ENCODE measurements at regions not wholly inside any gene's neighbourhood (a gene's known extent, or its start where the extent isn't known, plus 50 kb on each side); places are given as distances from the start of the nearest gene placed in this dataset.
A peak's percentile ranks its signal among the peaks of the same experiment; 100 is the strongest.

DNA sequence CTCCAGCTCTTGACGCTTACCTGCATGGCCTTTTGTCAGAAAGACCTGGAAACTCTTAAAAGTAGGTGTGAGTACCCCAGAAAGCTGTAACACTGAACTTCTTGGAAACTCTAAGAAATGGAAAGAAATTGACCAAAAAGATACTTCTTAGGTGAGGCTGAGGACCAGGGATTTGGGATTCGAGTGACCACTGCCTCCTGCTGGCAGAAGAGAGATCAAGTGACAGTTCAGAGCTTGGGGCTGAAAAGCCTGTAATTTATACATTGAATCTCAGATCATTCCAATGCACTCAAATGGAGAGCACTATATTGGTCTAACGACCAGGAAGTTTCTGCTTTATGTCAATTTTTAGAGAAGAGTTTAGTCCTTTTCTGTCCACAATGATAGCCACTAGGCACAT, 204.6 kb downstream of the PDGFRA start:
- intact Hi-C loops (cut with DNase I), result no loop called here
- H3K36me3 ChIP-seq, result no peaks in the 10 kb centered on the region
- no peak for TF ChIP-seq POLR2AphosphoS5 (IDR thresholded peaks at IDR 0.05; ENCODE audit: insufficient read depth in 1 of 2, low read depth in 1 of 2)
- TF ChIP-seq POLR2A (IDR thresholded peaks at IDR 0.05), result no peak
- TF ChIP-seq CTCF (IDR thresholded peaks at IDR 0.05), result no peak
- H3K27ac ChIP-seq, result no peak overlapping the region
- H3K4me3 ChIP-seq, result no peak overlapping the region
- H3K9me3 ChIP-seq, result no peaks in the 10 kb centered on the region
- no peaks in the 10 kb centered on the region for H3K27me3 ChIP-seq
- no peaks in the 10 kb centered on the region for H3K4me1 ChIP-seq
- DNase-seq (ENCODE audit: extremely low spot score in 2 of 2), result no peak

- Histone ChIP-seq H3K4me1 (no peaks in the 10 kb centered on the region), H3K27ac (no peak overlapping the region)
- DNase-seq (ENCODE audit: extremely low spot score in 2 of 2), result peak in 1 of 2 donors; percentile 89
Observed at GRCh38 chr4:54439831-54440243, 210.7 kb downstream of the PDGFRA start.

DNA sequence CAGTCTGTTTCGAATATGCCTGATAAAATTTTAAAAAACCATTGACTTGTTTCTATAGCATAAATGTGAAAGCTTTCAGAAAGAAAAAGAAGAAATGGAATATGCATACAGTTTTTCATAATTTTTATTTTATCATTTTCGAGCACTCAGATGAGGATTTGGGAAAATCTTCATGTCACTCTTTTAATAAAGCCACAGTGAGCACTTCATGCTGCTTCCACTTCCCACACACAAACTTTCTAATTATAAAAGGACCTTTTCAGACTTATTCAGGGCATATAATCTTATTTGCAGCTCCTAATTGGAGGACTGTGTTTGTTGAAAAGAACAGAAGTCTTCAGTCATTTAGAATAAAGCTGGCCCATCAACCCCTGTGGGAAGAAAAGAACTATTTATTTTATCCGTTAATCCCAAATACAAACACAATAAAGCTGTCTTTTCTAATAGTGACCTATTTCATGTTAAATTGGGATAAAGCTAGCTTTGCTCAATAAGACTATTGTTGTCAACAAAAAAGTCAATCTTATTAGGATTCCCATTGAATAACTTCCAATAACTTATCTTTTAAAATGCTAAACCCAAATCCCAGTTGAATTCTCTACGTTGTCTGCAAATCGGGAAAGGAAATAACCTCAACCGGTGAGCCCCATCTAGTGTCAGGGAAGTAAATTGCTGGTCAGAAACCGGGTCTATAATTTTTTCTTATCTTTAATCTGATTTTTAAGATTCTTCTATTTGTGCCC, 211.5 kb downstream of the PDGFRA start:
- intact Hi-C loops (cut with DNase I), result loop anchor here (10.0 kb wide), 1 partner anchor 116 kb away; no protein-coding TSS in a partner anchor
- Histone ChIP-seq H3K36me3 (no peaks in the 10 kb centered on the region), H3K27me3 (no peaks in the 10 kb centered on the region), H3K4me3 (no peak overlapping the region), H3K9me3 (no peaks in the 10 kb centered on the region), H3K27ac (no peak overlapping the region), H3K4me1 (no peaks in the 10 kb centered on the region)
- no peak for TF ChIP-seq POLR2AphosphoS5 (IDR thresholded peaks at IDR 0.05; ENCODE audit: insufficient read depth in 1 of 2, low read depth in 1 of 2)
- peak in 2 of 3 experiments; percentile 10 to 37 for TF ChIP-seq CTCF (IDR thresholded peaks at IDR 0.05)
- no peak for TF ChIP-seq POLR2A (IDR thresholded peaks at IDR 0.05)
- DNase-seq (ENCODE audit: extremely low spot score in 2 of 2), result no peak

More at GRCh38 chr4:54439831-54440243, 210.7 kb downstream of the PDGFRA start:
- Histone ChIP-seq H3K4me3 (no peak overlapping the region), H3K9me3 (no peaks in the 10 kb centered on the region), H3K27me3 (no peaks in the 10 kb centered on the region), H3K36me3 (no peaks in the 10 kb centered on the region)
- TF ChIP-seq POLR2AphosphoS5 (IDR thresholded peaks at IDR 0.05; ENCODE audit: insufficient read depth in 1 of 2, low read depth in 1 of 2), result no peak
- no peak for TF ChIP-seq CTCF (IDR thresholded peaks at IDR 0.05)
- TF ChIP-seq POLR2A (IDR thresholded peaks at IDR 0.05), result no peak
- intact Hi-C loops (cut with DNase I), result loop anchor here (10.0 kb wide), 1 partner anchor 115 kb away; no protein-coding TSS in a partner anchor

DNA sequence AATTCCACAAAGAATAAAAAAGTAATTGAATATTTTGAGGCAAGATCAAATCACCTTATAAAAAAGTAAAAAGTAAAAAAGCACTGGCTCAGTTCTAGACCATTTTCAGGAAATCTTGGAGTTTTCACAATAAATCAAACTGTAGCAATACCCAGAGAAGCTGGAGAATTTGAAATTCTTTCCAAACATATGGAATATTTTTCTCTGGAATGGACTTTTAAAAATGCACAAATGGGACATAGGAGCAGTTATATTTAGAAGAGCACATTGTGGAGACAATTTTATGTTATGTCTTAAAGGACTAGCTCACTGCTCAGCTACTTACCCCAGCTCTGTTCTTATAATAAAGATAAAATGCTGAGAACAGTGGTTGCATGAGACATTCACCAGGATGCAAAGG, 211.9 kb upstream of the KIT start:
- TF ChIP-seq POLR2AphosphoS5 (IDR thresholded peaks at IDR 0.05; ENCODE audit: insufficient read depth in 1 of 2, low read depth in 1 of 2) (no peak), CTCF (IDR thresholded peaks at IDR 0.05) (no peak)
- no peak overlapping the region for H3K27ac ChIP-seq
- intact Hi-C loops (cut with DNase I), result loop anchor here (10.0 kb wide), 1 partner anchor 121 kb away; no protein-coding TSS in a partner anchor
- DNase-seq (ENCODE audit: extremely low spot score in 2 of 2), result no peak
- no peak overlapping the region for H3K4me3 ChIP-seq
- H3K4me1 ChIP-seq, result no peaks in the 10 kb centered on the region
- no peaks in the 10 kb centered on the region for H3K36me3 ChIP-seq
- no peaks in the 10 kb centered on the region for H3K27me3 ChIP-seq
- H3K9me3 ChIP-seq, result no peaks in the 10 kb centered on the region

GRCh38 chr4:54446581-54446980, 211.2 kb upstream of the KIT start:
- Histone ChIP-seq H3K27me3 (no peaks in the 10 kb centered on the region), H3K27ac (no peak overlapping the region), H3K36me3 (no peaks in the 10 kb centered on the region), H3K4me1 (no peaks in the 10 kb centered on the region), H3K9me3 (no peaks in the 10 kb centered on the region), H3K4me3 (no peak overlapping the region)
- no peak for DNase-seq (ENCODE audit: extremely low spot score in 2 of 2)
- intact Hi-C loops (cut with DNase I), result loop anchor here (10.0 kb wide), 1 partner anchor 122 kb away; no protein-coding TSS in a partner anchor
- TF ChIP-seq CTCF (IDR thresholded peaks at IDR 0.05) (no peak), POLR2AphosphoS5 (IDR thresholded peaks at IDR 0.05; ENCODE audit: insufficient read depth in 1 of 2, low read depth in 1 of 2) (no peak), POLR2A (IDR thresholded peaks at IDR 0.05) (no peak)
